IMR-90 (cell line): ENCODE measurements at regions not wholly inside any gene's neighbourhood (a gene's known extent, or its start where the extent isn't known, plus 50 kb on each side); places are given as distances from the start of the nearest gene placed in this dataset.

Source experiments
- CTCF ChIP-seq: conservative IDR thresholded peaks from 2 replicates; pipeline ENCODE4 v1.5.1; 2012; ENCODE audit warnings: mild to moderate bottlenecking, low read depth, low read length, improper control_type of control experiment
- FOS ChIP-seq: fragments of 150-350 bp; IDR thresholded peaks from 2 replicates; pipeline ENCODE4 v1.6.1; 2016; ENCODE audit warnings: low read depth, low read length
- MAZ ChIP-seq: IDR thresholded peaks from 2 replicates; pipeline ENCODE4 v1.6.1; 2012; ENCODE audit warnings: low read depth, mild to moderate bottlenecking, low read length, improper control_type of control experiment, moderate library complexity, borderline replicate concordance
- NFE2L2 ChIP-seq: fragments of 150-350 bp; IDR thresholded peaks from 2 replicates; pipeline ENCODE4 v1.6.1; 2016; ENCODE audit warnings: low read depth, mild to moderate bottlenecking, low read length
- POLR2A ChIP-seq: IDR thresholded peaks from 2 replicates; pipeline ENCODE4 v1.6.1; 2012; ENCODE audit warnings: mild to moderate bottlenecking, low read depth, low read length
- RCOR1 ChIP-seq: IDR thresholded peaks from 2 replicates; pipeline ENCODE4 v1.6.1; 2012; ENCODE audit warnings: mild to moderate bottlenecking, low read length, improper control_type of control experiment; ENCODE audit not compliant: insufficient replicate concordance
- RFX5 ChIP-seq: IDR thresholded peaks from 2 replicates; pipeline ENCODE4 v1.8.0; 2012; ENCODE audit warnings: low read depth, mild to moderate bottlenecking, low read length, moderate library complexity
- SMC3 ChIP-seq: fragments of 150-350 bp; IDR thresholded peaks from 2 replicates; pipeline ENCODE4 v1.6.1; 2016; ENCODE audit warnings: low read depth, mild to moderate bottlenecking, antibody characterized with exemption, low read length, moderate library complexity
- USF2 ChIP-seq: fragments of 150-350 bp; IDR thresholded peaks from 2 replicates; pipeline ENCODE4 v1.6.1; 2017; ENCODE audit warnings: mild to moderate bottlenecking, antibody characterized with exemption, low read length, low read depth

GRCh38 chr2:5841126-5841525 lies 148.9 kb downstream of the SOX11 start:
- no peak for TF ChIP-seq RFX5
- TF ChIP-seq CTCF = no peak
- TF ChIP-seq POLR2A = no peak
- TF ChIP-seq RCOR1 = no peak
- no peak for TF ChIP-seq FOS
- no peak for TF ChIP-seq SMC3
- TF ChIP-seq NFE2L2 = no peak
- TF ChIP-seq MAZ = no peak
- no peak for TF ChIP-seq USF2
